ENCODE measurements at regions not wholly inside any gene's neighbourhood (a gene's known extent, or its start where the extent isn't known, plus 50 kb on each side); places are given as distances from the start of the nearest gene placed in this dataset.

GRCh38 chr3:170766823-170767575 is 103.0 kb downstream of the RPL22L1 start:
- TF ChIP-seq CTCF (IDR thresholded peaks at IDR 0.05), result no peak
- TF ChIP-seq IRF3 (IDR thresholded peaks at IDR 0.05; ENCODE audit: low read depth, low read length), result no peak
- TF ChIP-seq, protein P1, sequence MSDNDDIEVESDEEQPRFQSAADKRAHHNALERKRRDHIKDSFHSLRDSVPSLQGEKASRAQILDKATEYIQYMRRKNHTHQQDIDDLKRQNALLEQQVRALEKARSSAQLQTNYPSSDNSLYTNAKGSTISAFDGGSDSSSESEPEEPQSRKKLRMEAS (IDR thresholded peaks at IDR 0.05; ENCODE audit: low read depth), result no peak
- TF ChIP-seq YY1 (IDR thresholded peaks at IDR 0.05; ENCODE audit: low read depth), result no peak
- TF ChIP-seq FOXM1 (IDR thresholded peaks at IDR 0.05; ENCODE audit: low read depth), result no peak
- no peak for TF ChIP-seq SMC3 (IDR thresholded peaks at IDR 0.05; ENCODE audit: low read depth, low read length)
- TF ChIP-seq NFIC (IDR thresholded peaks at IDR 0.05; ENCODE audit: borderline replicate concordance), result no peak
- no peak for TF ChIP-seq POLR2AphosphoS5 (IDR thresholded peaks at IDR 0.05; ENCODE audit: low read depth, low read length)
- TF ChIP-seq MXI1 (IDR thresholded peaks at IDR 0.05; ENCODE audit: low read depth, low read length), result no peak
- TF ChIP-seq EP300 (IDR thresholded peaks at IDR 0.05; ENCODE audit: borderline replicate concordance in 1 of 2, low read depth in 1 of 2, low read length in 1 of 2), result no peak

Measured in SK-N-SH (cell line).